ENCODE measurements at regions not wholly inside any gene's neighbourhood (a gene's known extent, or its start where the extent isn't known, plus 50 kb on each side); places are given as distances from the start of the nearest gene placed in this dataset.
"Not testable (repeated sequence)": the region's sequence is repeated elsewhere in the genome, so short reads cannot be mapped to it uniquely, and the experiment has no call there.

DNA sequence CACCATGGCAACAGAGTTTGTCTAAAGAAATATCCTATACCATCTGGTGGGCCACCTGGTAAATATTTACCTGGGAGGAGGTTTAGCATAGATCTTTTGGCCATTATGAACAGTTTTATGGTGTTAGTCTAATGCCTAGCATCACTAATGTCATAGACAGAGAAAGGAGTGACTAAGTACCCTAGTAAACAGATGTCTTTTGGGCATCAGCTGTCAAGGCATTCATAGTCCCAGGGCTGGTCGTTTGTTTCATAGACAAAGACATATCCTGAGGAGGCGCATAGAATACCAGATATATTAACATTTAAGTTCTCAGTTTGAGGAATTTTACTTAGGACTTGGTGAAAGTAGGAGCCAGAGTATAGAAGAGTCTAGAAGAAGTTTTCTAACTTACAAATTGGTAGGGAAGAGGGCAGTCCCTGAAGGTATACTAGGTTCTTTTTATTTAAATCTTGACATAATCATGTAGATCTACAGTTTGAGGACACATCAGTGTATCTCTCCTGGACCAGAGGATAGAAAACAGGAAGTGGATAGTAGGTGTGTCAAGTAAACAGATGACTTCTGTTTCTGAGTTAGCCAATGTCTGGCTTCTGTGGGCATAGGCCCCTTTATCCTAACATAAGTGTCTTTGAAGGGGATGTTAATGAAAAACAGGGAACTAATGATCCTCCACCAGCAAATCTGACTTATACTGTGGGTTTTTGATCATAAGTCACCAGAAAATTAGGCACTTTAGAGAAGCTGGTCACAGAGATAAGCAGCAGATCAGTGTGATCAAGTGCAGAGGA is 105.0 kb upstream of the PRSS3 start:
- Histone ChIP-seq H3K27me3 (no peaks in the 10 kb centered on the region), H3K4me3 (no peak overlapping the region), H3K4me1 (no peaks in the 10 kb centered on the region), H3K9me3 (no peaks in the 10 kb centered on the region), H3K36me3 (no peaks in the 10 kb centered on the region), H3K27ac (no peak overlapping the region)
- TF ChIP-seq POLR2A (IDR thresholded peaks at IDR 0.05): no peak
- TF ChIP-seq, protein P1, sequence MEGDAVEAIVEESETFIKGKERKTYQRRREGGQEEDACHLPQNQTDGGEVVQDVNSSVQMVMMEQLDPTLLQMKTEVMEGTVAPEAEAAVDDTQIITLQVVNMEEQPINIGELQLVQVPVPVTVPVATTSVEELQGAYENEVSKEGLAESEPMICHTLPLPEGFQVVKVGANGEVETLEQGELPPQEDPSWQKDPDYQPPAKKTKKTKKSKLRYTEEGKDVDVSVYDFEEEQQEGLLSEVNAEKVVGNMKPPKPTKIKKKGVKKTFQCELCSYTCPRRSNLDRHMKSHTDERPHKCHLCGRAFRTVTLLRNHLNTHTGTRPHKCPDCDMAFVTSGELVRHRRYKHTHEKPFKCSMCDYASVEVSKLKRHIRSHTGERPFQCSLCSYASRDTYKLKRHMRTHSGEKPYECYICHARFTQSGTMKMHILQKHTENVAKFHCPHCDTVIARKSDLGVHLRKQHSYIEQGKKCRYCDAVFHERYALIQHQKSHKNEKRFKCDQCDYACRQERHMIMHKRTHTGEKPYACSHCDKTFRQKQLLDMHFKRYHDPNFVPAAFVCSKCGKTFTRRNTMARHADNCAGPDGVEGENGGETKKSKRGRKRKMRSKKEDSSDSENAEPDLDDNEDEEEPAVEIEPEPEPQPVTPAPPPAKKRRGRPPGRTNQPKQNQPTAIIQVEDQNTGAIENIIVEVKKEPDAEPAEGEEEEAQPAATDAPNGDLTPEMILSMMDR (IDR thresholded peaks at IDR 0.05): no peak
- TF ChIP-seq POLR2AphosphoS5 (IDR thresholded peaks at IDR 0.05): no peak
- DNase-seq (ENCODE audit: low spot score in 2 of 2): no peak
- intact Hi-C loops (cut with DNase I; ENCODE audit: low total_unique reads): no loop called here

DNA sequence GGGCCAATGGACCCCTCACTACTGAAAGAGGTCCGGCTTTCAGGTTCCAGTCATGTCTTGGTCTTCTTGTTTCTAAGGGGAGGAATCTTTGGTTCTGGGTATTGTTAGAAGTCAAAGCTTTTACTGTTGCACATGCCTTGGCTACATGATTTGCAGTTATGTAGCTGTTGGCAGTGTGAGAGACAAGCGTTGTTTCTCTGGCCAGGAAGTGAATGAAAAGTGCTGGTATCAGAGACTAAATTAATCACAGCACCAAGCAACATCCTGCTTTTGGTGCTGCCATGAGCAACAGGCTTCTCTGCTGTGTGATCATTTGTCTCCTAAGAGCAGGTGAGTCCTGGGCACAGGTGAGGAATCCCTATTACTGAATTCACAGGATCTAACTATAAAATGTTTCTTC is 100.1 kb upstream of the PRSS3 start:
- TF ChIP-seq, protein P1 (IDR thresholded peaks at IDR 0.05): no peak
- TF ChIP-seq POLR2AphosphoS5 (IDR thresholded peaks at IDR 0.05): no peak
- TF ChIP-seq POLR2A (IDR thresholded peaks at IDR 0.05): no peak
- no peak for DNase-seq (ENCODE audit: low spot score in 2 of 2)
- Histone ChIP-seq H3K27ac (no peak overlapping the region), H3K27me3 (no peaks in the 10 kb centered on the region), H3K9me3 (no peaks in the 10 kb centered on the region), H3K4me3 (no peak overlapping the region), H3K36me3 (no peaks in the 10 kb centered on the region), H3K4me1 (no peaks in the 10 kb centered on the region)
- intact Hi-C loops (cut with DNase I; ENCODE audit: low total_unique reads): no loop called here

DNA sequence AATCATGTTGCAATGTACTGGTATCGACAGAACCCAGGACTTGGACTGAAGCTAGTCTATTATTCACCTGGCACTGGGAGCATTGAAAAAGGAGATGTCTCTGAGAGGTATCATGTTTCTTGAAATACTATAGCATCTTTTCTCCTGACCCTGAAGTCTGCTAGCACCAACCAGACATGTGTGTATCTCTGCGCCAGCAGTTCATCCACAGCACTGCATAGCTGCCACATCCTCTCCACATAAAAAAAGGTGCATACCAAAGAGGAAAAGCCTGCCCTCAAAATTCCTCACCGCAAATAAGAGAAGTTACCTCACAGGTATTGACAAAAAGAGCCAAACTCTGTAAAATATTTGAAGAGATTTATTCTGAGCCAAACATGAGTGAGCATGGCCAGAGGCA is 99.5 kb upstream of the PRSS3 start:
- intact Hi-C loops (cut with DNase I; ENCODE audit: low total_unique reads): no loop called here

DNA sequence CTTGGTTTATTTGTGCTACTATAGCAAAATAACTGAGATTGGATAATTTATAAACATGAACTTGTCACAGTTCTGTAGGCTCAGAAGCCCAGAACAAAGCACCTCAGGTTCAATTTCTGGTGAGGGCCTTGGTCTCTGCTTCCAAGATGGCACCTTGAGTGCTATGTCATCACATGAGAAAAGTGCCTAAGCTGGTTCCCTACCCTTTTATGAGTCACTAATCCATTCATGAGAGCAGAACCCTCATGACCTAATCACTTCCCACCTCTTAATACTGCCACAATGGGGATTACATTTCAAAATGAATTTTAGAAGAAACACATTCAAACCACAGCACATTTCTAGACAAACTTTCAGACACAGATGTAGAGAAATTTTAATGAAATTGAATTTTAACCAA is 98.2 kb upstream of the PRSS3 start:
- Histone ChIP-seq H3K4me3 (no peak overlapping the region), H3K4me1 (no peaks in the 10 kb centered on the region), H3K27ac (no peak overlapping the region), H3K36me3 (no peaks in the 10 kb centered on the region), H3K9me3 (no peaks in the 10 kb centered on the region), H3K27me3 (no peaks in the 10 kb centered on the region)
- intact Hi-C loops (cut with DNase I; ENCODE audit: low total_unique reads): no loop called here
- no peak for DNase-seq (ENCODE audit: low spot score in 2 of 2)
- TF ChIP-seq POLR2AphosphoS5 (IDR thresholded peaks at IDR 0.05) (no peak), POLR2A (IDR thresholded peaks at IDR 0.05) (no peak)
- TF ChIP-seq, protein P1 (IDR thresholded peaks at IDR 0.05): no peak

More for the DNA sequence above, 99.5 kb upstream of the PRSS3 start:
- Histone ChIP-seq H3K9me3 (no peaks in the 10 kb centered on the region), H3K27me3 (no peaks in the 10 kb centered on the region), H3K4me3 (no peak overlapping the region), H3K27ac (no peak overlapping the region), H3K36me3 (no peaks in the 10 kb centered on the region), H3K4me1 (no peaks in the 10 kb centered on the region)
- no peak for TF ChIP-seq POLR2AphosphoS5 (IDR thresholded peaks at IDR 0.05)
- TF ChIP-seq, protein P1 (IDR thresholded peaks at IDR 0.05): no peak
- TF ChIP-seq POLR2A (IDR thresholded peaks at IDR 0.05): no peak
- DNase-seq (ENCODE audit: low spot score in 2 of 2): no peak

DNA sequence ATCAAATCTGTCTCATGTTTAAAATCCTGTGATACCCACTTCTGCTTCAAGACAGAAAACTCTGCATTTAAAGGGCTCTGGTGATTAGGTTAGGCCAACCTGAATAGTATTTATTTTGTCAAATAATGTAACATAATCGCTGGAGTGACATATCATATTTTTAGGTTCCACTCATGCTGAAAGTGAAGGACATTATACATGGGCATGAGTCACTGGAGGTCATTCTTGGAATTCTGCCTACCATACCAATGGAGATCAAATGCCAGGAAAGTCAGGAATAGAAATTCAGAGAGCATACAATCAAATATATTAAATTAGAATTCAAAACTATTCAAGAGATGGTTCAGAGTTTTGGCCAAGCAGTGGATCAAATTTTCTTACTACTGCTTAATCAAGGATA is 97.1 kb upstream of the PRSS3 start:
- no peaks in the 10 kb centered on the region for H3K27me3 ChIP-seq
- intact Hi-C loops (cut with DNase I; ENCODE audit: low total_unique reads): no loop called here
- no peaks in the 10 kb centered on the region for H3K9me3 ChIP-seq
- H3K36me3 ChIP-seq: no peaks in the 10 kb centered on the region
- H3K4me3 ChIP-seq: no peak overlapping the region
- no peak overlapping the region for H3K27ac ChIP-seq
- no peaks in the 10 kb centered on the region for H3K4me1 ChIP-seq
- DNase-seq (ENCODE audit: low spot score in 2 of 2): no peak
- TF ChIP-seq, protein P1 (IDR thresholded peaks at IDR 0.05): no peak
- TF ChIP-seq POLR2A (IDR thresholded peaks at IDR 0.05): no peak
- TF ChIP-seq POLR2AphosphoS5 (IDR thresholded peaks at IDR 0.05): no peak

DNA sequence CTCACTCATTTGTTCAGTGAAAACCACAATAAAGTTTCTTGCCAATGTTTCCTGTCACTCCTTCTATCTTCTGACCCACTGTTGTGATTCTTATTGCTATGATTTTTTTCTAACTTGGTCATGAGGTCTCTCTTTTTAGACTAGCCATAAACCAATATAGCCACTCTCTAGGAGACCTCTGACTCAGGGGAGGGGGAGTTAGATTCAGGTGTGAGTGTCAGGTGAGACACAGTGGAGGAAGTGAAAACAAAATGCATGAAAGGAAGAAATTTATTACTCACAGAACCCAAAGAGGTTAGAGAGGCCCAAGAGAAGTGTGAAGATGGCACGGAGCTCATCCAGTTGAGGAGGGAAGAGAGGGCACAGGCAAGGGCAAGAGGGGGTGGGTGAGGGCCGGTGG is 94.4 kb upstream of the PRSS3 start:
- H3K4me3 ChIP-seq; H3K9me3 ChIP-seq; H3K4me1 ChIP-seq; H3K27me3 ChIP-seq; DNase-seq (ENCODE audit: low spot score in 2 of 2); H3K27ac ChIP-seq; H3K36me3 ChIP-seq; intact Hi-C loops (cut with DNase I; ENCODE audit: low total_unique reads): not testable (repeated sequence)
